GM19238 (cell line): ENCODE measurements at regions not wholly inside any gene's neighbourhood (a gene's known extent, or its start where the extent isn't known, plus 50 kb on each side); places are given as distances from the start of the nearest gene placed in this dataset.
"Not testable (repeated sequence)": the region's sequence is repeated elsewhere in the genome, so short reads cannot be mapped to it uniquely, and the experiment has no call there.

Source experiments
- DNase-seq: peaks from one replicate; pipeline ENCODE4 v3.0.0; 2011; ENCODE audit warnings: low spot score; ENCODE audit not compliant: insufficient read length

DNA sequence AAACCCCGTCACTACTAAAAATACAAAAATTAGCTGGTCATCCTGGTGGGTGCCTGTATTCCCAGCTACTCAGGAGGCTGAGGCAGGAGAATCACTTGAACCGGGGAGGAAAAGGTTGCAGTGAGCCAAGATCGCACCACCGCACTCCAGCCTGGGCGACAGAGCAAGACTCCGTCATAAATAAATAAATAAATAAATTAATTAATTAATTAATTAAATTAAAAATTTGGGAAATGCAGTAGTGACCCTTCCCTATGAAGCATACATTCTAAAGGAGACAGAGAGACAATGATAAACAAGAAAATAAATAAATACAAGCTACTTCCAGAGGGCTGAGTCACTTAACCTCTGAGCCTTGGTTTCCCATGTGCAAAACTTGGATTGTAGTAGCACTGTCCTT, 383.6 kb upstream of the MAF start:
- DNase-seq = not testable (repeated sequence)

DNA sequence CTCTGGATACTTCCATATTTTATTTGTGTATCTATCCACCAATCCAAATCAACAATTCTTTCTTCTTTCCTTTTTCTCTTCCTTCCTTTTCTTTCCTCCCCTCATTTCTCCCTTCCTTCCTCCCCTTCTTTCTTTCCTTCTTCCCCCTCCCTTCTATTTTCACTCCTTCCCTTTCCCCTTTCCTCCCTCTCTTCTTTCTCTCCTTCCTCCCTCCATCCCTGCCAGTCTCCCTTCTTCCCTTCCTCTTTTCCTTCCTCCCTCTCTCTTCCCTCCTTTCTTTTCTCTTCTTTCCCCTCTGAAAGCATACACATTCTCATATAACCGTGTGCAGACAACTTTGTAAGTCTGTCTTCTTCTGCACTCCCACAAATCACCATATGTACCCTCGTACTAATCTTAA, 382.3 kb upstream of the MAF start:
- no peak for DNase-seq

DNA sequence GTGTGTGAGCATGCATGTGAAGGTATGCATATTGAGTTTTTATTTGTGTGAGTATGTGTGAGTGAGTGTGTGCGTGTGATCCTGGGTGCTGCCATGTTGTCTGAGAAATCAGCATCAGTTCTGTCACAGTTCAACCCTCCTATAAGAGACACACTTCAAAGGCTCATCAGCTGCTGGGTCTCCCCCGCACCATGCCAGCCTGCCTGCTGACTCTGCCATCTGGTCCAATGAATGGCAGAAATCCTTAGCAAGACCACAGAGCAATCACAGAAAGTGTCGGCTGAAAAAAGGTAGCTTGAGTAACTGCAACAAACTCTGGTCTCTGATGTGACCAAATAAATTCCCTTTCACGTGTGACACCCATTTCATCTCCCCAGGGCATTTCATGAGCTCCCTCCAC, 381.8 kb upstream of the MAF start:
- no peak for DNase-seq

DNA sequence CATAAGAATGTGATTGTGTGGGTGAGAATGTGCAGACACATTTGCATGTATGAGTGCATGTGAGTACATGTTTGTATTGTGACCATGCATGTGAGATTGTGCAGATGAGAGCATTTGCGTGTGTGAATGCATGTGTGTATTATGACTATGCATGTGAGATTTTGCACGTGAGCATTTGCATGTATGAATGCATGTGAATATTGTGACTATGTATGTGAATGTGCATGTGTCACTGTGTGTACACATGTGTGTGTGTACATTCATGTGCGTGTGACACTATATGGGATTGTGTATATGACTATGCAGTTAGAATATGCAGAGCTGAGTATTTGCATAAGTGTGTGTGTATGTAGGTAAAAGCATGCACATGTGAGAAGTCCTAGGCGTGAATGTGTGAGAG, 381.3 kb upstream of the MAF start:
- DNase-seq = no peak

DNA sequence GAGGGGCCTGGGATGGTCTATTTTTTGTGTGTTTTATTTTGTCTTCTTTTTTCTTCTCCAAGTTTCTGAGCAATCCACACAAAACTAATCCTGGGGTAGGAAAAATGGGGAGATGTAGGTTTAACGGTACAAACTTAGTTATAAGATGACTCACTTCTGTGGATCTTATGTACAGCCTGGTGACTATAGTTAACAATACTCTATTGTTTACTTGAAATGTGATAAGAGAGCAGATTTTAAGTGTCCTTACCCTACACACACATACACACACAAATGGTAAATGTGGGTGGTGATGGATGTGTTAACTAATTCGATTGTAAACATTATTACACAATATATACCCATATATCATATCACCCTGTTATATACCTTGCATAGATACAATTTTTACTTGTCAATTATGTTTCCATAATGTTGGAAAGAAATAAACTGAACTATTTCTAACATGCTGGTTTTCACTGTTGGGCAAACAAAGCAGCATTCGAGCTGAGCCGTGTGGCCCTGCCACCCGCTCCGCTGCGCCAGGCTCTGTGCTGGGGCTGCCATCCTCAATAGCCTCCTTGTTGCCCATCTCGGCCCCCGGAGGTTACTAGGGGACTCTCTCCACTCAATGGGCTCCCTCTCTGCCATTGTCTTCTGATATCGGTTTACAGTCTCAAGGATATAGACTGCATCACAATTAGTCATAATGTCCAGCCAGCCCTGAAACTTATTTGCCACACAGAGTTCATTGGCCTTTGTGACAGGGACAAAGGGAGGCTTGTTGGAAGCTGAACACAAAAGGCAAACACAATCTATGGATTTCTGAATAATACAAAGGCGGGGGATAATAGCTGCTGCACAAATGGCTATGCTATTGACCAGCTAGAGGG, 380.3 kb upstream of the MAF start:
- DNase-seq = no peak

DNA sequence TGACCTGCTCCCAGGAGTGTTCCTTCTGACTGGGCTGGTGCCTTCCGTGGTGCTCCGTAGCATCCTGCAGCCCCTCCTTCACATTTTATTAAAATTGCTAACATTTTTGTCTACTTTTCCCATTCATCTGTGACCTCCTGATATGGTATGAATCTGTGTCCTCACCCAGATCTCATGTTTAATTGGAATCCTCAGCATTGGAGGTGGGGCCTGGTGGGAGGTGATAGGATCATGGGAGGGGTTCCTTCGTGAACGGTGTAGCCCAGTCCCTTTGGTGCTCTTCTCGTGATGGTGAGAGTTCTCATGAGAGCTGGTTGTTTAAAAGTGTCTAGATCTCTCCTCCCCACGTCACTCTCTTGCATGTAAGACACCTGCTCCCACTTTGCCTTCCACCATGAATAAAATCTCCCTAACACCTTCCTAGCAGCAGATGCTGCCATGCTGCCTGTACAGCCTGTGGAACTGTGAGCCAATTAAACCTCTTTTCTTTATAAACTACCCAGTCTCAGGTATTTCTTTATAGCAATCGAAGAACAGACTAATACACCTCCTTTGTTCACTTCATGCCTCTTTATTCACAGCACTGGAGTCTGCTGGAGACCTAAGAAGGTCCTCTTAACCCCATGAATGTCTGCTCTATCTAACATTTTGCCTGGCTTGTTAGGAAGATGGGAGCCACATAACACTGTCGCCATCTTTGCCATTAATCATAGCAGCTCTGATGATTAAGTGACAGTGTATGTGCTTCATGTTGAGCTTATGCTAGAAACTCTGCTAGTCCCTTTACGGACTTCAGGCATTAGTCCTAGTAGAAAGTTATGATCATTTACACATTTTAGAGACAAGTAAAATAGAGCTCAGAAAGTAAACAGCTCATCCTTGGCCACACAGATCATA, 377.7 kb upstream of the MAF start:
- no peak for DNase-seq

DNA sequence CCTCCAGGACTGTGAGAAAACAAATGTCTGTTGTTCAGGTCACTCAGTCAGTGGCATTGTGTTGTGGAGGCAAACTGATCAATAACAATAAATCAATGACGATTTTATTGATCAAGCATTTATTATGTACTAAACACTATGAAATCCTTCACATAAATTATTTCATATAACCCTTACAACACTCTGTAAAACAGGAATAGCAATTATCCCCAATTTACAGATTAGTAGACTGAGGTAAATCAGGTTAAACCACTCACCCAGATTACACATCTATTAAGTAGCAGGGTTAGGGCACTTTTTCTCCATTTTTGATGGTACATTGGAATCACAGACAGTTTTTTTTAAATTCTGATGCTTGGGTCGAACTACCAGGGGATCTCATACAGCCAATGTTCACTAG, 372.8 kb upstream of the MAF start:
- DNase-seq = no peak

DNA sequence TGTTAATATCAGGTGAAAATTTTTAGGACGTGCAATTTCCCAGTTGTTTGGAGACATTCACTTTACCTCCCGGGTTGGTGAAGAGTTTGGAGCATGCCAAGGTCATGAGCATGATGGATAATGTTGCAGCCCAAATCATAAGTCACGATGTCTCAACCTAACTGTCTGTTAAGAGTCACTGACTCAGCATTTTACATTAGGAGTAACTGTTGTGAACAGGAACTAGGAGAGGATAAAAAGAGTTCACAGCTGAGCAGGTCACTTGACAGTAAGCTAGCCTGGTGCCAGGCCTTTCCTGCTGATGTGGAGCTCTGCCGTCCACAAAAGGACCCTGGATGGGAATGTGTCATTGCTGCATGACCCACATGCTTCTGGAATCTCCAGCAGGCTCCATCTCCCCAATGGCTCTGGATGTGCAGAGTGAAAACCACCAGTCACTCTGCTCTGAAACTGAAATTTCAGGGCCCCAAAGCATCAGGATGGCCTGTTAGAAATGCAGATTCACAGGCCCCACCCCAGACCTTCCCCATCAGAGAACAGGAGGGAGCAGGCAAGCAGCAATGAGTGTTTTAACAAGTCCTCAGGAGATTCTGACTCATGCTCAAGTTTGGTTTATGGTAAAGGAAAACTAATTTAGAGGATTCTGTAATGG, 371.6 kb upstream of the MAF start:
- no peak for DNase-seq

DNA sequence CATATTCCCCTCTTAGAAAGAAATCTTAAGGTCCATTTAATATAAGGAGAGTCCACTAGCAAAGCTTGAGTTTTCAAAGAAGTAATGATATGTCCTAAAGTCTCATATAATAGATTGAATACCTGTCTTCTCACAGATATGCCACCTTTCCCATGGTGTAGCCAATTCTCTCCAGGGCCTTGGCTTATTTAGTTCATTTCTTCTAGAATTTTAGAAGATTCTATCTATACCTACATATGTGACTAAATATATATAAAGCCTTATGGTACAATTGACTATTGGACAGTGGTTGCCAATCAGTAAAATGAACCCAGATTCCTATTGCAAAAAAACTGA, 370.7 kb upstream of the MAF start:
- no peak for DNase-seq

DNA sequence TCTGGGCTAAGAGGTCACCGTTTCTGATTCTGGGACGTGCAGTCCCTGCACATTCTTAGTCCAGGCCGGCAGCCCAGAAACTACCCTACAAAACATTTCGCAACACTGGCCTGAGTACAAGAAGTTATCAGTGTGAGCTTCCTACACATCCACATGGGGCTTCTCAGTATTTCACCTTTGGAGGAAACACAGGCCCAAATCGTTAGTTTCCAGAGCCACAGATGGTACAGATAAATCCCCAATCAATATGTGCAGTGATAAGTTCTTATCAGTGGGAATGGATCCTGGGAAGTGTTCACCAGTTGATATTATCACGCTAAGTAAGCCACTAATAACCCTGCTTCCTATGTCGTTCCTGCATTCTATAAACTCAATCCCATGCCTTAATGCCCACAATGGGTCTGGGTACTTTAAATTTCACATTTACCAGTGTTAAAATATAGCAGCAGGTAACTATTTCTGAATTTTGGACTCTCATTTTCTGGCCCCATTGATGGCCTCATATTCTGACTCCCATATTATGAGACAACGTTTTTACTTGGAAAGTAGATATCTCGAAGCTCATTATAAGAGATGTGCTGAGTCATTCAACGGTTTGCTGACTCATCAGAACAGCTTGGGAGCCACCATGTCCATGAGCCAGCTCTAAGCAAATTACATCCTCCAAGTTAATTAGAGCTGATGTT, 370.2 kb upstream of the MAF start:
- no peak for DNase-seq

DNA sequence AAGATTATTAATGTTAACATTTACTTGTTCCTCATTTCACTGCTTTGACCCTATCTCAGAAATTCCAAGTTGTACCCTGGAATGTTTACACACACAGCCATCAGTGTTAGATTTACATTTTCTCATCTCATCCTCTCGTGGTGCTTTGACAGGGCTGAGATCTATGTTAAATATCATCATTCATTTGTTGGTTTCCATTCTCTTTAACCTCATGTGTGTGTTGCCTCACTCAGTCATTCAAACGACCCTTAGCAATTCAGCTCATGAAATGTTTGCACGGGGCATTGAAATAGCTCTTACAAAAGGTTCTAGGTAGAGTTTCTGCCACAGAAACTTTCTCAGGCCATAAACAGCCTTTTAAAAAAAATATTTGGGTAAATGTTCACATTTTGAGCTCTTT, 369.6 kb upstream of the MAF start:
- DNase-seq = no peak

DNA sequence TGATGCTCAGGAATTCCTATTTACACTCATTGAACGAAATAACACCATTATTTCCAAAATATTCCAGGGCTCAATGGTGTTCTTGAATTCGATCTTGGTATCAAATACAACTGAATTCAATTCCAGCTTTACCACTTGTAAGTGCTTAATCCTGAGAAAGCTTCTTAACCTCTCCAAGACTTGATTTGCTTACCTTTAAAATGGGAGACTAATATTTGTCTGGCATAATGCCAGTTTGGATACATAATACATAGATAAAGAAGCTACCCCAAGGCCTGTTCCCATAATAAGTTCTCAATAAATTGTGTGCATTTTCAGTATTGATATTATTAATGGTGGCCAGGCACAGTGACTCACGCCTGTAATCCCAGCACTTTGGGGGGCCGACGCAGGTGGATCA, 368.9 kb upstream of the MAF start:
- no peak for DNase-seq

DNA sequence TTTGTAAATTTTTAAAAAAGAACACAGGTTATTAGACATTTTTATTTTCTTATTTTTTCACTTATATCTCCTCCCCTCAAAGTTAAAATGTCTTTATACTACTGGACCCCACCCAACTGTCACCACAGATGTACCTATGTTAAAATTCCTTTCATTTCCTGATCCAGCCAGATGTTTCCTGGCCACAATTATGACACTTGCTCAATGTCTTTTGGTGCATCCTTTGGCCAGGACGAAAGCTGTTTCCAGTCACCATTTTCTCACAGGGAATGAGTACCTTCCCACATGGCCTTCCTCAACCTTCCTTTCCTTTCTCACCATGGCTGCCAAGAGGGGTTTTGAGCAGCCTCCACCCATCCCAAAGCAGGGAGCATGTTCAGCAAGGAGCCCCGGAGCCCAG, 365.7 kb upstream of the MAF start:
- DNase-seq = no peak

DNA sequence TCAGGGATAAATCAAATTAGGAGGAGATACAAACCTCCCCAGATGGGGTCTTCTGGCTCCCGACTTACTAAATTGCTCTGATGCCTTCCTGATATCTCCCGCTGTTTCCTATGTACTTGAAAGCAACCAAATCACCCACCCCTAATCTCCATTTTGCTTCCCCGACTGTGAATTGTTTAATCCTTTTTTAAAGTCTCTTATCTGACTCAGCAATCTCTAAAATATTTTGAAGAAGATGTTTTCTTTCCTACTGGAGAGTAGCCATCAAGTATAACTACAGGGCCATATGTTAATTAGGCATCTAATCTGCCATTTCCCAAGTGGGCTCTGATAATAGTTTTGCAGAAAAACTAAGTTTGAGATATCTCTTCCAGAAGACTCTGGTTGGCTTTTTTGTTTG, 365.2 kb upstream of the MAF start:
- no peak for DNase-seq

DNA sequence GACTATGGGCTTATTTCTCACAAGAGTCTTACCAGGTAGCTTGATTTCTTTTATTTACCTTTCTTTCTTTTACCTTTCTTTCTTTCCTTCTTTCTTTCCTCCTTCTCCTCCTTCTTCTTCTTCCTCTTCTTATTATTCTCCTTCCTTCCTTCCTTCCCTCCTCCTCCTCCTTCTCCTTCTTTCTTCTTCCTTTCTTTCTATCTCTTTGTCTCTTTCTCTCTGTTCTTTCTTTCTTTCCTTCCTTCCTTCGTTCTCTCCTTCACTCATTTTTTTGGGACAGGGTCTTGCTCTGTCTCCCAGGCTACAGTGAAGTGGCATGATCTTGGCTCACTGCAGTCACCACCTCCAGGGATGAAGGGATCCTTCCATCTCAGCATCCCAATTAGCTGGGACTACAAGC, 363.6 kb upstream of the MAF start:
- no peak for DNase-seq

DNA sequence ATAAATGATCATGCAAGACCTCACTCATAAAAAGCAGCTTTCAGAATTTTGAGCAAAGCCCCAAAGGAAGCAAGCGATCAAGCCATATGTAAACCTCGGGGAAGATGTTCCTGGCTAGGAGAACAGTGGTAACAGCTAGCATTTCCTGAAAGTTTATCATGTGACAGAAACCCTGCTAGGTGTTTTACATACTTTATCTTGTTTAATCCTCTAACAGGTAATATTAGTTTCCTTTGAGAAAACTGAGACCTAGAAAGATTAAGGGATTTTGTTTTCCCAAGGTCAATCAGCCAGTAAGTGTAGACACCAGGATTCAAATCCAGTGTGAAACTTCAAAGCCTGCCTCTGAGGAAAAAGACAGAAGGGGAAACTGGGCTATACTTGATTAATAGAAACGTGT, 362.4 kb upstream of the MAF start:
- DNase-seq = no peak

DNA sequence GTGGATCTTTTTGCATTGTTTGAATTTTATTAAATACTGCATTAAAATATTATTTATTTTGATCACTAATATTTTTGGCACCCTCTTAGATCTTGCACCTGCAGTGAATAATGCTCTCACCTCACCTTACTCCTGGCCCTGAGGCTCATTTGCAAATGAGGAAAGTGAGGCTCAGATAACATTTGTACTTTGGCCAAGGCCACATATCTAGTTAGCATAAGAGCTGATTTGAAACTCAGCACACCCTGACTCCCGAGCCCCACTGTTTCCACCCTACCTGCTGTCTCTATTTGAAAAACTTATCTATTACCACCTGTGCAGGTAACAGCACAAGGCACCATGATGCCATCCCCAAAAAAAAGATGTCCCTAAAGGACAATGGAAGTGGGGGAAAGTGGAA, 358.7 kb upstream of the MAF start:
- DNase-seq = no peak

DNA sequence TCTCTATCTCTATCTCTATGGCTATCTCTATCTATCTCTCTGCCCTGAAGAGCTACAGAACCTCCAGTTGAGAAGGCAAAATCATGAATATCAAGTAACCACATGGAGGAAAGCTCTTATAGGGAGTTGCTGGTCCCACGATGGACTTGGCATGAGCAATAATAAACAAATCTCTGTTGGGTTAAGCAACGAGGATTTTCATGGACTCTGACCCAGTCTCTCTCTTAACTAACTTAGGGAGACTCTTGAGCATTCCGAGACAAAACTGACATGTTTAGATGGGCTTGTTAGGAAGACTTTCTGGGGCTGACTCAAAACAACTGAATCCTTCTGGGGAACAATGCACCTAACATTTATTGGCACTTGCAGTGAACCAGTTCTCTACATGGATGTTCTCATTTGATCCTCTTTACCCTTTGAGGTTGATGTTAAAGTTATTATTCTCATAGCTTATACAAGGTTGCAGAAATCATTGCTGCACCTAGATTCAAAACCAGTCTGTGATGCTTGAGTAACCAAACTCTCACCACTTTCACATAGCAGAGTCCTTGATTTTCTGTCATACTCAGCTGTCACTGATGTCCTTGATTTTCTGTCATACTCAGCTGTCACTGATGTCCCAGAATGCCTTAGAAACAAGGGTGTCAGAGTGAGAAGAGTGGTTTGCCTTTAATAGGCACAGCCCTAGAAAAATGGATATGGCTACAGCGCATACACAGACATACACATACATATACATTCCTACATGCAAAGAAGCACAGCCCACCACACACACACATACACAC, 354.6 kb upstream of the MAF start:
- DNase-seq = no peak

DNA sequence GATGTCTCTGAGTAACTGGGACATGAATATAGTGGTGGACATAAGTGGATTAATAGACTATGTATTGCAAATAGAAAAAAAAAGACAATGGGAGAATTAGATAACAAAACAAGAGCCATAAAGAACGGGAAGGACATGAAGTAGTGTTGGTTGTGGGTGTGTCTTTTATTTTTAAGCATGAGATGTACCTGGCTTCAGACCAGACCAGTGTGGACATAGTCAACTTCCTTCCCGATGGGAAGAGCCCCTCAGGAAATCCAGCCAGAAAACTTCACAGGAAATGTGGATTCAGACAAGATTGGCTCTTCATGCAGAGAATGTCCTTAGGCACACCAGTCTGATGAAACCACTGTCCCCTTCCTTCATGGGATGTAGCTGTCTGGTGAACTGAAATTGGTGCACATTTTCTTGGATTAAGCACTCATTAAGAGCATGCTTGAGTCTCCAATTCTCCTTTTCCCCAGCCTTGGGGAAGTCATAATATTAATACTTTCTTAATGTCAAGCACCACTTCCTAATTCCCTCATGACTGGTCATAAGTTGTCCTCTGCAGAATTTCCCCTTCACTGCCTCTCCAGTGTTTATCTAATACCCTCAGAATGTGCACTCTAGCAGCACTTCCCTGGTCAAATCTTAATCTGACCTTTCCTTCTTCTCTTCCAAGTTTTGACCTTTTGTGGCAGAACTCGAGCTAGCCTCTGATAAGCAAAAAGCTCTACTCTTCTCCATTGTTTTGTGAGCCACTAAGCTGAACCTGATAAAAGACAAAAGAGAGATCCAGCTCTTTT, 350.6 kb upstream of the MAF start:
- DNase-seq = no peak

DNA sequence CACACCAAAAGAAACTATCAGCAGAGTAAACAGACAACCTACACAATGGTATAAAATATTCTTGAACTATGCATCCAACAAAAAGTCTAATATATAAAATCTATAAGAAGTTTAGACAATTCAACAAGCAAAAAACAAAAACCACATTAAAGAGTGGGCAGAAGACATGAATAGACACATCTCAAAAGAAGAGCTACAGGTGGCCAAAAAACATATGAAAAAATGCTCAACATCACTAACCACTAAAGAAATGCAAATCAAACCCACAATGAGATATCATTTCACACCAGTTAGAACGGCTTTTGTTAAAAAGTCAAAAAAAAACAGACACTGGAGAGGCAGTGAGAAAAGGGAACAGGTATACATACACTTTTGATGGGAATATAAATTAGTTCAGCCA, 348.9 kb upstream of the MAF start:
- DNase-seq = no peak
